Suprapubic skin (tissue), 4 donors: ENCODE measurements at regions not wholly inside any gene's neighbourhood (a gene's known extent, or its start where the extent isn't known, plus 50 kb on each side); places are given as distances from the start of the nearest gene placed in this dataset.

Experiments
- DNase-seq, 2 donors: peaks; one replicate each; pipeline ENCODE4 v3.0.0-alpha.2; 2019; ENCODE audit warnings: low spot score in 2 of 2
- H3K27ac ChIP-seq: fragments of 200-600 bp; sonication (generic); one replicate; pipeline ENCODE4 v1.5.1; 2019
- H3K27me3 ChIP-seq: fragments of 200-600 bp; sonication (generic); one replicate; pipeline ENCODE4 v1.5.1; 2019
- H3K36me3 ChIP-seq: fragments of 200-600 bp; sonication (generic); one replicate; pipeline ENCODE4 v1.5.1; 2019
- H3K4me1 ChIP-seq: fragments of 200-600 bp; sonication (generic); one replicate; pipeline ENCODE4 v1.5.1; 2019
- H3K4me3 ChIP-seq: fragments of 200-600 bp; sonication (generic); one replicate; pipeline ENCODE4 v1.5.1; 2019; ENCODE audit warnings: mild to moderate bottlenecking
- H3K9me3 ChIP-seq: fragments of 200-600 bp; sonication (generic); one replicate; pipeline ENCODE4 v1.5.1; 2019
- EP300 ChIP-seq: sonication (generic); formaldehyde crosslinking; IDR thresholded peaks from one replicate; pipeline ENCODE4 v1.6.1; 2017; ENCODE audit warnings: antibody characterized with exemption
- POLR2A ChIP-seq, 2 donors: fragments of 450-650 bp; IDR thresholded peaks; one replicate each; pipeline ENCODE4 v1.6.1; 2017; ENCODE audit warnings: antibody characterized with exemption in 2 of 2, mild to moderate bottlenecking in 2 of 2, moderate library complexity in 2 of 2
- POLR2AphosphoS5 ChIP-seq, 3 donors: sonication (generic); formaldehyde crosslinking; IDR thresholded peaks; one replicate each; pipeline ENCODE4 v1.6.1; 2017; ENCODE audit warnings: antibody characterized with exemption in 3 of 3
- WGBS: methylation state at CpG from one replicate; pipeline ENCODE4 v1.1.5; 2018; 5-methylcytosine and 5-hydroxymethylcytosine counted together
- TF ChIP-seq, protein P1 (sequence below), 2 donors: fragments of 200-600 bp in 1 of 2; fragments of 450-650 bp in 1 of 2; sonication (generic) in 1 of 2; IDR thresholded peaks; one replicate each; pipeline ENCODE4 v1.5.1; 2016 to 2019; ENCODE audit warnings: antibody characterized with exemption in 2 of 2, mild to moderate bottlenecking in 1 of 2, moderate library complexity in 1 of 2

DNA sequence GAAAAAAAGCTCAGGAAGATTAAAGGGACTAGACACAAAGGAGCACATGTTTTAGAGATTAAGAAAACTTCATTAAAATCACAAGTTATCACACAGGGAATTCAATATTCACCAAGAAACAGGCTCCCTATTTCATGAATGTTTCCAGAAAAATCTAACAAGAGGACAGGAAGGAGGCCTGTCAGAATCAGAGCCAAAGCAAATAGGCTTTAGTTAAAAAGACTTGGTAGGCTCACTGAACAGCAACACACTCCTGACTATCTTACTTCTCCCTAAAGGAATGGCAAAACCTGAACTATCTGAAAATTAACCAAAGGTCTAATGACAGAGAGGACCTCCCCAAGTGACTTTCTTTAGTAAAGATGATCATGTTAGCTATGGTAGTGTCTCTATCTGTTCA lies 188.3 kb upstream of the MEOX2 start:
- no peaks in the 10 kb centered on the region for H3K27me3 ChIP-seq
- TF ChIP-seq POLR2AphosphoS5 (IDR thresholded peaks at IDR 0.05) = no peak
- H3K36me3 ChIP-seq = no peaks in the 10 kb centered on the region
- no peak for DNase-seq
- H3K9me3 ChIP-seq = no peaks in the 10 kb centered on the region
- no peaks in the 10 kb centered on the region for H3K4me1 ChIP-seq
- no peak overlapping the region for H3K4me3 ChIP-seq
- H3K27ac ChIP-seq = no peak overlapping the region

- 61% methylated on average over 1 of the region's 1 CpG for WGBS
- H3K4me1 ChIP-seq = no peaks in the 10 kb centered on the region
- no peak overlapping the region for H3K27ac ChIP-seq
- TF ChIP-seq EP300 (no peak), POLR2AphosphoS5 (IDR thresholded peaks at IDR 0.05) (no peak), POLR2A (IDR thresholded peaks at IDR 0.05) (no peak)
- TF ChIP-seq, protein P1, sequence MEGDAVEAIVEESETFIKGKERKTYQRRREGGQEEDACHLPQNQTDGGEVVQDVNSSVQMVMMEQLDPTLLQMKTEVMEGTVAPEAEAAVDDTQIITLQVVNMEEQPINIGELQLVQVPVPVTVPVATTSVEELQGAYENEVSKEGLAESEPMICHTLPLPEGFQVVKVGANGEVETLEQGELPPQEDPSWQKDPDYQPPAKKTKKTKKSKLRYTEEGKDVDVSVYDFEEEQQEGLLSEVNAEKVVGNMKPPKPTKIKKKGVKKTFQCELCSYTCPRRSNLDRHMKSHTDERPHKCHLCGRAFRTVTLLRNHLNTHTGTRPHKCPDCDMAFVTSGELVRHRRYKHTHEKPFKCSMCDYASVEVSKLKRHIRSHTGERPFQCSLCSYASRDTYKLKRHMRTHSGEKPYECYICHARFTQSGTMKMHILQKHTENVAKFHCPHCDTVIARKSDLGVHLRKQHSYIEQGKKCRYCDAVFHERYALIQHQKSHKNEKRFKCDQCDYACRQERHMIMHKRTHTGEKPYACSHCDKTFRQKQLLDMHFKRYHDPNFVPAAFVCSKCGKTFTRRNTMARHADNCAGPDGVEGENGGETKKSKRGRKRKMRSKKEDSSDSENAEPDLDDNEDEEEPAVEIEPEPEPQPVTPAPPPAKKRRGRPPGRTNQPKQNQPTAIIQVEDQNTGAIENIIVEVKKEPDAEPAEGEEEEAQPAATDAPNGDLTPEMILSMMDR (IDR thresholded peaks at IDR 0.05) = no peak
- DNase-seq = no peak
- no peaks in the 10 kb centered on the region for H3K27me3 ChIP-seq
- H3K4me3 ChIP-seq = no peak overlapping the region
- no peaks in the 10 kb centered on the region for H3K36me3 ChIP-seq
- no peaks in the 10 kb centered on the region for H3K9me3 ChIP-seq
These were observed 183.9 kb upstream of the MEOX2 start for GRCh38 chr7:15870347-15870746.

GRCh38 chr7:15867441-15867840 lies 181.0 kb upstream of the MEOX2 start:
- no peaks in the 10 kb centered on the region for H3K9me3 ChIP-seq
- H3K4me1 ChIP-seq = no peaks in the 10 kb centered on the region
- WGBS = 87% methylated on average over 1 of the region's 1 CpG
- no peak overlapping the region for H3K4me3 ChIP-seq
- TF ChIP-seq POLR2A (IDR thresholded peaks at IDR 0.05) = no peak
- no peak for TF ChIP-seq POLR2AphosphoS5 (IDR thresholded peaks at IDR 0.05)
- TF ChIP-seq EP300 = no peak
- no peak overlapping the region for H3K27ac ChIP-seq
- no peaks in the 10 kb centered on the region for H3K36me3 ChIP-seq
- no peak for DNase-seq
- H3K27me3 ChIP-seq = no peaks in the 10 kb centered on the region

GRCh38 chr7:15866753-15867152 lies 180.3 kb upstream of the MEOX2 start:
- DNase-seq = no peak
- no peaks in the 10 kb centered on the region for H3K36me3 ChIP-seq
- WGBS = 85% methylated on average over 1 of the region's 1 CpG
- H3K27me3 ChIP-seq = no peaks in the 10 kb centered on the region
- H3K9me3 ChIP-seq = no peaks in the 10 kb centered on the region
- H3K4me3 ChIP-seq = no peak overlapping the region
- no peak overlapping the region for H3K27ac ChIP-seq
- TF ChIP-seq POLR2A (IDR thresholded peaks at IDR 0.05) (no peak), EP300 (no peak), POLR2AphosphoS5 (IDR thresholded peaks at IDR 0.05) (no peak)
- TF ChIP-seq, protein P1 (IDR thresholded peaks at IDR 0.05) = no peak
- H3K4me1 ChIP-seq = no peaks in the 10 kb centered on the region

DNA sequence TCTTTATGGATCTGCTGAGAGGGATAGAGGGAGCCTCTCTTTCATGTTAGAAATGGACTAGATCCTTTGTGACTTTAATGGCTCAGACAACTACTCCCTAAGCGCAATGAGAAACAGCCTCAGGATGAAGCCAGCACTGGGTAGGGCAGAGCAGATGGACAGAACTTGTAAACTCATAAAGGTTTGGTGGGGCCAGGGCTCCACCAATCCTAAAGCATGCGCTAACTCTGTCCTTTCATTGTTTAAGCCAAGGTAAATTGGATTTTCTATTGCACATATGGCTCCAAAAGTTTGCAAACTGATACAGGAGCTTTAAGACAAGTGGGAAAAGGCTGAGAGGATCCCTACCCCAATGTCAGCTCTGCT lies 178.1 kb upstream of the MEOX2 start:
- no peak overlapping the region for H3K27ac ChIP-seq
- WGBS = 100% methylated on average over 2 of the region's 2 CpGs

GRCh38 chr7:15863951-15864625 lies 177.6 kb upstream of the MEOX2 start:
- no peaks in the 10 kb centered on the region for H3K9me3 ChIP-seq
- 78% methylated on average over 4 of the region's 4 CpGs for WGBS
- no peak overlapping the region for H3K4me3 ChIP-seq
- DNase-seq = no peak
- H3K36me3 ChIP-seq = no peaks in the 10 kb centered on the region
- H3K4me1 ChIP-seq = no peaks in the 10 kb centered on the region
- H3K27ac ChIP-seq = no peak overlapping the region
- H3K27me3 ChIP-seq = no peaks in the 10 kb centered on the region
- TF ChIP-seq EP300 (no peak), POLR2AphosphoS5 (IDR thresholded peaks at IDR 0.05) (no peak), POLR2A (IDR thresholded peaks at IDR 0.05) (no peak)
- TF ChIP-seq, protein P1 (IDR thresholded peaks at IDR 0.05) = no peak

More for the DNA sequence above, 178.1 kb upstream of the MEOX2 start:
- H3K27me3 ChIP-seq = no peaks in the 10 kb centered on the region
- H3K4me3 ChIP-seq = no peak overlapping the region
- TF ChIP-seq POLR2A (IDR thresholded peaks at IDR 0.05) (no peak), POLR2AphosphoS5 (IDR thresholded peaks at IDR 0.05) (no peak)
- TF ChIP-seq, protein P1 (IDR thresholded peaks at IDR 0.05) = no peak
- H3K4me1 ChIP-seq = no peaks in the 10 kb centered on the region
- H3K9me3 ChIP-seq = no peaks in the 10 kb centered on the region
- H3K36me3 ChIP-seq = no peaks in the 10 kb centered on the region
- DNase-seq = no peak
